ENCODE measurements at regions not wholly inside any gene's neighbourhood (a gene's known extent, or its start where the extent isn't known, plus 50 kb on each side); places are given as distances from the start of the nearest gene placed in this dataset.
"Not testable (repeated sequence)": the region's sequence is repeated elsewhere in the genome, so short reads cannot be mapped to it uniquely, and the experiment has no call there.

- DNase-seq: no peak
Observed at GRCh38 chr1:82392946-82393345, 592.2 kb downstream of the ADGRL2 start.

- DNase-seq: peak; percentile 15
Observed at GRCh38 chr1:82392513-82392912, 591.8 kb downstream of the ADGRL2 start.

GRCh38 chr1:82391712-82392111 lies 591.0 kb downstream of the ADGRL2 start:
- no peak for DNase-seq

GRCh38 chr1:82390627-82391026 lies 589.9 kb downstream of the ADGRL2 start:
- no peak for DNase-seq

- DNase-seq: peak; percentile 46
Observed at GRCh38 chr1:82388679-82389078, 587.9 kb downstream of the ADGRL2 start.

GRCh38 chr1:82387012-82387366 lies 586.3 kb downstream of the ADGRL2 start:
- no peak for DNase-seq

GRCh38 chr1:82386365-82387011 lies 585.8 kb downstream of the ADGRL2 start:
- no peak for DNase-seq

- no peak for DNase-seq
Observed at GRCh38 chr1:82384776-82385175, 584.0 kb downstream of the ADGRL2 start.

- peak; percentile 28 for DNase-seq
Observed at GRCh38 chr1:82377201-82377884, 576.6 kb downstream of the ADGRL2 start.

GRCh38 chr1:82373710-82374109 lies 573.0 kb downstream of the ADGRL2 start:
- no peak for DNase-seq

GRCh38 chr1:82371844-82372498 lies 571.2 kb downstream of the ADGRL2 start:
- DNase-seq: no peak

- DNase-seq: no peak
Observed at GRCh38 chr1:82367456-82367855, 566.7 kb downstream of the ADGRL2 start.

- DNase-seq: peak; percentile 61
Observed at GRCh38 chr1:82366689-82367088, 566.0 kb downstream of the ADGRL2 start.

- peak; percentile 24 for DNase-seq
Observed at GRCh38 chr1:82359541-82359940, 558.8 kb downstream of the ADGRL2 start.

GRCh38 chr1:82358706-82359105 lies 558.0 kb downstream of the ADGRL2 start:
- not testable (repeated sequence) for DNase-seq

- not testable (repeated sequence) for DNase-seq
Observed at GRCh38 chr1:82354546-82354945, 553.8 kb downstream of the ADGRL2 start.

GRCh38 chr1:82348487-82348886 lies 547.8 kb downstream of the ADGRL2 start:
- no peak for DNase-seq

- DNase-seq: no peak
Observed at GRCh38 chr1:82346141-82346540, 545.4 kb downstream of the ADGRL2 start.

GRCh38 chr1:82343381-82343780 lies 542.6 kb downstream of the ADGRL2 start:
- DNase-seq: no peak

GRCh38 chr1:82337635-82338034 lies 536.9 kb downstream of the ADGRL2 start:
- DNase-seq: no peak

GRCh38 chr1:82330330-82330729 lies 529.6 kb downstream of the ADGRL2 start:
- no peak for DNase-seq

GRCh38 chr1:82329226-82329625 lies 528.5 kb downstream of the ADGRL2 start:
- DNase-seq: no peak

GRCh38 chr1:82323144-82323841 lies 522.6 kb downstream of the ADGRL2 start:
- DNase-seq: no peak
